Spleen (tissue), 11 donors: ENCODE measurements at regions not wholly inside any gene's neighbourhood (a gene's known extent, or its start where the extent isn't known, plus 50 kb on each side); places are given as distances from the start of the nearest gene placed in this dataset.

Experiments used
- DNase-seq: peaks from one replicate; pipeline ENCODE4 v3.0.0-alpha.2; 2020
- H3K27ac ChIP-seq, 8 donors: fragments of 200-600 bp; sonication (generic) in 7 of 8; 1 replicate in 4 of 8; 2 replicates in 4 of 8; pipeline versions ENCODE4 v1.5.0 to v1.8.0; 2016 to 2021; ENCODE audit warnings: inconsistent platforms in 4 of 8, mild to moderate bottlenecking in 4 of 8, moderate library complexity in 1 of 8
- H3K27me3 ChIP-seq, 7 donors: fragments of 200-600 bp; sonication (generic) in 6 of 7; replicated peaks in 1 of 7; 1 replicate in 4 of 7; 2 replicates in 3 of 7; pipeline versions ENCODE4 v1.5.0 to v1.8.0; 2016 to 2021; ENCODE audit warnings: inconsistent platforms in 3 of 7, mild to moderate bottlenecking in 1 of 7
- H3K36me3 ChIP-seq, 6 donors: fragments of 200-600 bp; sonication (generic) in 5 of 6; 1 replicate in 4 of 6; 2 replicates in 2 of 6; pipeline versions ENCODE4 v1.5.0 to v1.8.0; 2016 to 2021; ENCODE audit warnings: inconsistent platforms in 2 of 6
- H3K4me1 ChIP-seq, 6 donors: fragments of 200-600 bp; sonication (generic) in 5 of 6; 1 replicate in 3 of 6; 2 replicates in 3 of 6; pipeline versions ENCODE4 v1.5.0 to v1.8.0; 2016 to 2021; ENCODE audit warnings: inconsistent platforms in 3 of 6
- H3K4me3 ChIP-seq, 8 donors: fragments of 200-600 bp; sonication (generic) in 7 of 8; 1 replicate in 4 of 8; 2 replicates in 4 of 8; pipeline versions ENCODE4 v1.5.0 to v1.8.0; 2016 to 2021; ENCODE audit warnings: inconsistent platforms in 4 of 8, mild to moderate bottlenecking in 4 of 8, moderate library complexity in 2 of 8
- H3K9me3 ChIP-seq, 8 donors: fragments of 200-600 bp; sonication (generic) in 7 of 8; 1 replicate in 4 of 8; 2 replicates in 4 of 8; pipeline versions ENCODE4 v1.5.0 to v1.8.0; 2016 to 2021; ENCODE audit warnings: inconsistent platforms in 4 of 8
- CTCF ChIP-seq, 11 experiments: fragments of 200-600 bp in 7 of 11; fragments of 450-650 bp in 4 of 11; sonication (generic) in 4 of 11; IDR thresholded peaks in 8 of 11; conservative IDR thresholded peaks in 3 of 11; 1 replicate in 7 of 11; 2 replicates in 4 of 11; pipeline versions ENCODE4 v1.4.0 to v1.8.0; 2016 to 2021; ENCODE audit warnings: antibody characterized with exemption in 11 of 11, inconsistent platforms in 4 of 11, mild to moderate bottlenecking in 1 of 11
- POLR2A ChIP-seq, 3 donors: fragments of 450-650 bp; IDR thresholded peaks; one replicate each; pipeline ENCODE4 v1.5.1; 2017; ENCODE audit warnings: antibody characterized with exemption in 3 of 3, mild to moderate bottlenecking in 1 of 3
- POLR2AphosphoS5 ChIP-seq, 3 donors: sonication (generic); formaldehyde crosslinking; IDR thresholded peaks; one replicate each; pipeline ENCODE4 v1.5.1; 2017; ENCODE audit warnings: antibody characterized with exemption in 3 of 3
- WGBS, 5 donors: extraction: QIAGEN DNeasy Blood & Tissue Kit in 3 of 5; methylation state at CpG; one replicate each; pipeline versions ENCODE4 v1.1.5 to v1.1.7; 2013 to 2018; 5-methylcytosine and 5-hydroxymethylcytosine counted together
- intact Hi-C: fragments of 100-400 bp; cut with DNase I; formaldehyde crosslinking; loops from one replicate; pipeline ENCODE4 v1.15.0; 2023; ENCODE audit warnings: low total_unique reads
- donor health status: healthy with polysubstance abuse.
- donor health status: DM: no; HTN: no; CAD: no; lungs with moderate emphysema.
- donor health status: DM: no; HTN: no; CAD: no.
- donor health status: Bipolar disorder and iron deficiency.
- donor health status: healthy.
- donor health status: DM: no; HTN: no; CAD: no.
- donor health status: DM: yes; HTN: yes; CAD: no.

- no peaks in the 10 kb centered on the region for H3K27me3 ChIP-seq
- no peak overlapping the region for H3K27ac ChIP-seq
- no peaks in the 10 kb centered on the region for H3K36me3 ChIP-seq
- H3K4me3 ChIP-seq: no peak overlapping the region
- 93 to 97% (median 97%) methylated on average over 3 of the region's 3 CpGs for WGBS, 5 donors
- peaks cover 0 to 9% (median 0%) of the 10 kb centered on the region in 8 donors for H3K9me3 ChIP-seq
- DNase-seq: no peak
- no peaks in the 10 kb centered on the region for H3K4me1 ChIP-seq
- intact Hi-C loops: no loop called here
- TF ChIP-seq POLR2AphosphoS5 (IDR thresholded peaks at IDR 0.05): no peak
- no peak for TF ChIP-seq POLR2A (IDR thresholded peaks at IDR 0.05)
- TF ChIP-seq CTCF (IDR thresholded peaks at IDR 0.05 in 8 of 11, conservative IDR thresholded peaks at IDR 0.05 in 3 of 11): no peak
Measured at GRCh38 chr3:76687019-76687418, 352.9 kb upstream of the ROBO2 start.

GRCh38 chr3:76694063-76694462 is 345.8 kb upstream of the ROBO2 start:
- intact Hi-C loops: no loop called here
- no peaks in the 10 kb centered on the region for H3K27me3 ChIP-seq
- DNase-seq: no peak
- H3K36me3 ChIP-seq: no peaks in the 10 kb centered on the region
- H3K4me3 ChIP-seq: no peak overlapping the region
- TF ChIP-seq POLR2A (IDR thresholded peaks at IDR 0.05) (no peak), CTCF (IDR thresholded peaks at IDR 0.05 in 8 of 11, conservative IDR thresholded peaks at IDR 0.05 in 3 of 11) (no peak), POLR2AphosphoS5 (IDR thresholded peaks at IDR 0.05) (no peak)
- H3K9me3 ChIP-seq: peaks cover 0 to 9% (median 0%) of the 10 kb centered on the region in 8 donors
- WGBS, 5 donors: 44 to 69% (median 57%) methylated on average over 5 of the region's 5 CpGs
- no peak overlapping the region for H3K27ac ChIP-seq
- H3K4me1 ChIP-seq: no peaks in the 10 kb centered on the region

- Histone ChIP-seq H3K36me3 (no peaks in the 10 kb centered on the region), H3K4me3 (no peak overlapping the region), H3K9me3 (no peaks in the 10 kb centered on the region), H3K27ac (no peak overlapping the region), H3K27me3 (no peaks in the 10 kb centered on the region), H3K4me1 (no peaks in the 10 kb centered on the region)
- intact Hi-C loops: no loop called here
- no peak for DNase-seq
- TF ChIP-seq POLR2A (IDR thresholded peaks at IDR 0.05) (no peak), POLR2AphosphoS5 (IDR thresholded peaks at IDR 0.05) (no peak), CTCF (IDR thresholded peaks at IDR 0.05 in 8 of 11, conservative IDR thresholded peaks at IDR 0.05 in 3 of 11) (no peak)
- 69 to 73% (median 71%) methylated on average over 7 of the region's 7 CpGs for WGBS, 5 donors
Measured at GRCh38 chr3:76698136-76698706, 341.7 kb upstream of the ROBO2 start.

DNA sequence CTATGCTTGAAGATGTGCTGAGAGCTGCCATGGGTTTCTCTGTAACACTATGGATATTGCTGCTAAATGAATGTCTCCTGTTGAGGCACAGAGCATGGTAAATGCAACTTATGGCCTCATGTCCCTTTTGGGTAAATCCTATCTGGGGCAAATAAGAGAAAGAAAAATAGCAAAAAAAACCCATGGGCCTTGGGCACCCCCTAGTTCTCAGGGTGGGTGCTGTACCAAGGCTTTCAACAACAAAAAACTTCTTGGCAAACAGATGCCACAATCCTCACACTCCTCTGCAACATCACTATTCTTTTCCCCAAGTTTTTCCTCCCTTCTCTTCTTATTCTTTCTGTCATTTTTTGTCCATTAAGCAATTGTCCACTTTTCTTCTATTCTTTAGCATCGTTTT is 340.1 kb upstream of the ROBO2 start:
- intact Hi-C loops: no loop called here
- no peak overlapping the region for H3K27ac ChIP-seq
- TF ChIP-seq POLR2AphosphoS5 (IDR thresholded peaks at IDR 0.05): no peak
- no peak for TF ChIP-seq POLR2A (IDR thresholded peaks at IDR 0.05)
- TF ChIP-seq CTCF (IDR thresholded peaks at IDR 0.05 in 8 of 11, conservative IDR thresholded peaks at IDR 0.05 in 3 of 11): no peak
- DNase-seq: no peak
- H3K4me3 ChIP-seq: no peak overlapping the region
- H3K27me3 ChIP-seq: no peaks in the 10 kb centered on the region
- 52 to 59% (median 54%) methylated on average over 1 of the region's 1 CpG for WGBS, 5 donors
- no peaks in the 10 kb centered on the region for H3K4me1 ChIP-seq
- no peaks in the 10 kb centered on the region for H3K9me3 ChIP-seq
- H3K36me3 ChIP-seq: no peaks in the 10 kb centered on the region
